CD14-positive monocyte (primary cell): ENCODE measurements at regions not wholly inside any gene's neighbourhood (a gene's known extent, or its start where the extent isn't known, plus 50 kb on each side); places are given as distances from the start of the nearest gene placed in this dataset.

Experiments used
- DNase-seq, 3 donors: peaks; one replicate each; pipeline ENCODE4 v3.0.0-alpha.2; 2011 to 2022
- H2AFZ ChIP-seq: 2 replicates; pipeline ENCODE4 v1.6.0; 2012; ENCODE audit warnings: mild to moderate bottlenecking, low read depth, low read length, inconsistent platforms; ENCODE audit not compliant: insufficient read depth, poor library complexity, severe bottlenecking
- H3K27ac ChIP-seq, 2 donors: 1 replicate in 1 of 2; 2 replicates in 1 of 2; pipeline ENCODE4 v1.5.1; 2012 to 2013; ENCODE audit warnings: low read length in 2 of 2, control low read depth in 1 of 2, inconsistent platforms in 1 of 2, low read depth in 1 of 2, mild to moderate bottlenecking in 1 of 2
- H3K27me3 ChIP-seq, 2 donors: one replicate each; pipeline versions ENCODE4 v1.6.0 to v1.6.1; 2011 to 2013; ENCODE audit warnings: low read length in 2 of 2; ENCODE audit not compliant: control insufficient read depth in 2 of 2, insufficient read depth in 2 of 2
- H3K36me3 ChIP-seq, 2 donors: replicated peaks in 1 of 2; 1 replicate in 1 of 2; 2 replicates in 1 of 2; pipeline versions ENCODE4 v1.5.1 to v1.6.1; 2012 to 2013; ENCODE audit warnings: low read length in 2 of 2, control low read depth in 1 of 2, inconsistent platforms in 1 of 2, mild to moderate bottlenecking in 1 of 2; ENCODE audit not compliant: insufficient read depth in 2 of 2, control insufficient read depth in 1 of 2
- H3K4me1 ChIP-seq, 2 donors: 1 replicate in 1 of 2; 2 replicates in 1 of 2; pipeline versions ENCODE4 v1.5.1 to v1.6.1; 2012 to 2013; ENCODE audit warnings: low read length in 2 of 2, control low read depth in 1 of 2, inconsistent platforms in 1 of 2, mild to moderate bottlenecking in 1 of 2, moderate library complexity in 1 of 2; ENCODE audit not compliant: insufficient read depth in 2 of 2, control insufficient read depth in 1 of 2
- H3K4me2 ChIP-seq: replicated peaks from 2 replicates; pipeline ENCODE3; 2012; ENCODE audit warnings: low read length, moderate library complexity, mild to moderate bottlenecking; ENCODE audit not compliant: poor library complexity, severe bottlenecking; ENCODE audit errors: extremely low read depth
- H3K4me3 ChIP-seq, 3 experiments: fragments of 200-600 bp in 1 of 3; sonication (generic) in 1 of 3; replicated peaks in 1 of 3; 1 replicate in 2 of 3; 2 replicates in 1 of 3; pipeline ENCODE4 v1.5.1; 2011 to 2013; ENCODE audit warnings: low read length in 3 of 3, mild to moderate bottlenecking in 3 of 3, control low read depth in 2 of 3, low read depth in 2 of 3, inconsistent platforms in 1 of 3, moderate library complexity in 1 of 3
- H3K79me2 ChIP-seq: 2 replicates; pipeline ENCODE4 v1.6.0; 2012; ENCODE audit warnings: mild to moderate bottlenecking, control low read depth, inconsistent platforms, low read length, moderate library complexity; ENCODE audit not compliant: insufficient read depth
- H3K9ac ChIP-seq: 2 replicates; pipeline ENCODE4 v1.6.0; 2017; ENCODE audit warnings: low read length, mild to moderate bottlenecking; ENCODE audit not compliant: insufficient read depth, poor library complexity, severe bottlenecking
- H3K9me3 ChIP-seq, 2 donors: replicated peaks in 1 of 2; 1 replicate in 1 of 2; 2 replicates in 1 of 2; pipeline versions ENCODE4 v1.5.1 to v1.6.1; 2012 to 2013; ENCODE audit warnings: low read length in 2 of 2, control low read depth in 1 of 2; ENCODE audit not compliant: control insufficient read depth in 1 of 2, insufficient read depth in 1 of 2
- H4K20me1 ChIP-seq: 2 replicates; pipeline ENCODE4 v1.6.0; 2012; ENCODE audit warnings: mild to moderate bottlenecking, low read length, control low read depth, moderate library complexity; ENCODE audit not compliant: insufficient read depth
- H3K27ac Mint-ChIP-seq, 7 donors: one replicate each; pipeline ENCODE4 v1.8.0; 2020; ENCODE audit warnings: mild to moderate bottlenecking in 7 of 7, mixed read lengths in 7 of 7, moderate library complexity in 6 of 7, inconsistent platforms in 2 of 7
- H3K27me3 Mint-ChIP-seq, 3 donors: one replicate each; pipeline ENCODE4 v1.8.0; 2021 to 2022; ENCODE audit warnings: low read depth in 3 of 3, mild to moderate bottlenecking in 3 of 3, mixed read lengths in 3 of 3, moderate library complexity in 3 of 3, inconsistent platforms in 1 of 3
- H3K36me3 Mint-ChIP-seq, 2 donors: one replicate each; pipeline ENCODE4 v1.8.0; 2020; ENCODE audit warnings: mixed read lengths in 2 of 2, inconsistent platforms in 1 of 2, mild to moderate bottlenecking in 1 of 2
- H3K4me1 Mint-ChIP-seq: one replicate; pipeline ENCODE4 v1.8.0; 2020; ENCODE audit warnings: mild to moderate bottlenecking, mixed read lengths
- H3K4me3 Mint-ChIP-seq, 2 donors: one replicate each; pipeline ENCODE4 v1.8.0; 2020; ENCODE audit warnings: mild to moderate bottlenecking in 2 of 2, mixed read lengths in 2 of 2, moderate library complexity in 1 of 2
- H3K9me3 Mint-ChIP-seq, 7 donors: one replicate each; pipeline ENCODE4 v1.8.0; 2020 to 2022; ENCODE audit warnings: mixed read lengths in 7 of 7, mild to moderate bottlenecking in 6 of 7, moderate library complexity in 6 of 7, inconsistent platforms in 2 of 7
- WGBS: methylation state at CpG from one replicate; pipeline ENCODE4 v1.1.5; 2013; ENCODE audit warnings: missing lambda C conversion rate; ENCODE audit not compliant: insufficient coverage; 5-methylcytosine and 5-hydroxymethylcytosine counted together
- intact Hi-C, 2 donors: fragments of 100-400 bp; cut with micrococcal nuclease; formaldehyde crosslinking; loops; one replicate each; pipeline versions ENCODE4 v1.15.0 to v1.15.1; 2023
- TF ChIP-seq, protein P1 (sequence below): fragments of 200-600 bp; IDR thresholded peaks from one replicate; pipeline ENCODE4 v1.8.0; 2022; ENCODE audit warnings: antibody characterized with exemption, mild to moderate bottlenecking

- no peak overlapping the region for H3K4me2 ChIP-seq
- H3K36me3 ChIP-seq, result no peaks in the 10 kb centered on the region
- H3K27me3 ChIP-seq, result no peaks in the 10 kb centered on the region
- no peaks in the 10 kb centered on the region for H3K4me1 ChIP-seq
- H3K36me3 Mint-ChIP-seq, result no peaks in the 10 kb centered on the region
- H3K4me3 Mint-ChIP-seq, result no peak overlapping the region
- peaks cover 0 to 1% (median 0%) of the 10 kb centered on the region in 3 donors for H3K27me3 Mint-ChIP-seq
- peaks cover 0 to 12% (median 3%) of the 10 kb centered on the region in 7 donors for H3K9me3 Mint-ChIP-seq
- intact Hi-C loops, result no loop called here
- TF ChIP-seq, protein P1, sequence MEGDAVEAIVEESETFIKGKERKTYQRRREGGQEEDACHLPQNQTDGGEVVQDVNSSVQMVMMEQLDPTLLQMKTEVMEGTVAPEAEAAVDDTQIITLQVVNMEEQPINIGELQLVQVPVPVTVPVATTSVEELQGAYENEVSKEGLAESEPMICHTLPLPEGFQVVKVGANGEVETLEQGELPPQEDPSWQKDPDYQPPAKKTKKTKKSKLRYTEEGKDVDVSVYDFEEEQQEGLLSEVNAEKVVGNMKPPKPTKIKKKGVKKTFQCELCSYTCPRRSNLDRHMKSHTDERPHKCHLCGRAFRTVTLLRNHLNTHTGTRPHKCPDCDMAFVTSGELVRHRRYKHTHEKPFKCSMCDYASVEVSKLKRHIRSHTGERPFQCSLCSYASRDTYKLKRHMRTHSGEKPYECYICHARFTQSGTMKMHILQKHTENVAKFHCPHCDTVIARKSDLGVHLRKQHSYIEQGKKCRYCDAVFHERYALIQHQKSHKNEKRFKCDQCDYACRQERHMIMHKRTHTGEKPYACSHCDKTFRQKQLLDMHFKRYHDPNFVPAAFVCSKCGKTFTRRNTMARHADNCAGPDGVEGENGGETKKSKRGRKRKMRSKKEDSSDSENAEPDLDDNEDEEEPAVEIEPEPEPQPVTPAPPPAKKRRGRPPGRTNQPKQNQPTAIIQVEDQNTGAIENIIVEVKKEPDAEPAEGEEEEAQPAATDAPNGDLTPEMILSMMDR, result no peak
- no peak overlapping the region for H3K9ac ChIP-seq
- no peak overlapping the region for H3K4me3 ChIP-seq
- no peak for DNase-seq
- H3K27ac Mint-ChIP-seq, result no peak overlapping the region
- H2AFZ ChIP-seq, result no peak overlapping the region
- H4K20me1 ChIP-seq, result no peaks in the 10 kb centered on the region
- 73% methylated on average over 3 of the region's 4 CpGs for WGBS
- H3K79me2 ChIP-seq, result no peaks in the 10 kb centered on the region
- no peak overlapping the region for H3K27ac ChIP-seq
- no peaks in the 10 kb centered on the region for H3K9me3 ChIP-seq
- H3K4me1 Mint-ChIP-seq, result no peaks in the 10 kb centered on the region
Observed at GRCh38 chr2:129377078-129377469, 602.4 kb upstream of the RAB6C start.

- H3K36me3 ChIP-seq, result no peaks in the 10 kb centered on the region
- Mint-ChIP-seq H3K27me3 (peaks cover 0 to 1% (median 0%) of the 10 kb centered on the region in 3 donors), H3K27ac (no peak overlapping the region), H3K9me3 (peaks cover 0 to 14% (median 3%) of the 10 kb centered on the region in 7 donors), H3K36me3 (no peaks in the 10 kb centered on the region), H3K4me1 (no peaks in the 10 kb centered on the region), H3K4me3 (no peak overlapping the region)
- no peak for DNase-seq
- intact Hi-C loops, result no loop called here
- H3K9ac ChIP-seq, result no peak overlapping the region
- no peak overlapping the region for H2AFZ ChIP-seq
- H3K4me1 ChIP-seq, result no peaks in the 10 kb centered on the region
- H3K79me2 ChIP-seq, result no peaks in the 10 kb centered on the region
- H3K4me2 ChIP-seq, result no peak overlapping the region
- no peaks in the 10 kb centered on the region for H4K20me1 ChIP-seq
- TF ChIP-seq, protein P1, result no peak
- H3K4me3 ChIP-seq, result no peak overlapping the region
- H3K9me3 ChIP-seq, result no peaks in the 10 kb centered on the region
- 85% methylated on average over 4 of the region's 10 CpGs for WGBS
- H3K27me3 ChIP-seq, result no peaks in the 10 kb centered on the region
- no peak overlapping the region for H3K27ac ChIP-seq
Observed at GRCh38 chr2:129378186-129378585, 601.3 kb upstream of the RAB6C start.
